ENCODE measurements at regions not wholly inside any gene's neighbourhood (a gene's known extent, or its start where the extent isn't known, plus 50 kb on each side); places are given as distances from the start of the nearest gene placed in this dataset.

DNA sequence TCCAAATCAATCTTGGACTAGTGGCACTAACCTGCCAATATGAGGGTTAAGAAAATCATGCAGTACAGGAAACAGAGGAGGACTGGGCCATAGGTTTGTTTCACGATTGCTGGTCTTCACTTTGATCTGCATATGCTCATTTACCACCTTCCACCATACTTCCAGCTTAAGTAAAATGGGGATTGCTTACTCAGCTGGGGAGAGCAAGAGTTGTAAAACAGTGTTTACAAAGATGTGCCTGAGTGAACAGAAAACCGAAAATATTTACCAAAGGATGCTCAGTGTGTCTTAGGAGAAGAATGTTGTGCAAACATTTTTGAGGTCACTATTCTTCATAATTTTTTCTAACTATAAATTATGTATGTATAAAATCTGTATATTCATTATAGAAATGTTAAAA is 65.1 kb upstream of the DNAH5 start:
- no peak for TF ChIP-seq CTCF (IDR thresholded peaks at IDR 0.05; ENCODE audit: low read depth, low read length)
- TF ChIP-seq EZH2phosphoT487 (IDR thresholded peaks at IDR 0.05; ENCODE audit: low read depth): no peak
